ENCODE measurements at regions not wholly inside any gene's neighbourhood (a gene's known extent, or its start where the extent isn't known, plus 50 kb on each side); places are given as distances from the start of the nearest gene placed in this dataset.

- H3K4me3 Mint-ChIP-seq: no peak overlapping the region
- no peaks in the 10 kb centered on the region for H3K27me3 Mint-ChIP-seq
- Histone ChIP-seq H3K4me3 (ENCODE audit: low read length) (no peak overlapping the region), H3K27ac (ENCODE audit: low read depth in 1 of 2, low read length in 2 of 2) (no peak overlapping the region), H3K9me3 (ENCODE audit: control insufficient read depth in 1 of 2, insufficient read depth in 1 of 2, low read length in 2 of 2) (peaks cover 0 to 15% of the 10 kb centered on the region in 2 experiments), H3K27me3 (ENCODE audit: control insufficient read depth in 1 of 2, insufficient read depth in 2 of 2, low read length in 2 of 2) (no peaks in the 10 kb centered on the region), H3K36me3 (ENCODE audit: insufficient read depth, low read length) (no peaks in the 10 kb centered on the region), H3K4me1 (ENCODE audit: insufficient read depth, low read length) (no peaks in the 10 kb centered on the region)
- DNase-seq (no peak), ATAC-seq (ENCODE audit: poor library complexity) (no peak)
- no peaks in the 10 kb centered on the region for H3K9me3 Mint-ChIP-seq
- H3K4me1 Mint-ChIP-seq (ENCODE audit: low read depth): no peaks in the 10 kb centered on the region
- H3K27ac Mint-ChIP-seq: no peak overlapping the region
- ChIA-PET CTCF (no interaction called here), POLR2A (no interaction called here)
- TF ChIP-seq, protein P1, sequence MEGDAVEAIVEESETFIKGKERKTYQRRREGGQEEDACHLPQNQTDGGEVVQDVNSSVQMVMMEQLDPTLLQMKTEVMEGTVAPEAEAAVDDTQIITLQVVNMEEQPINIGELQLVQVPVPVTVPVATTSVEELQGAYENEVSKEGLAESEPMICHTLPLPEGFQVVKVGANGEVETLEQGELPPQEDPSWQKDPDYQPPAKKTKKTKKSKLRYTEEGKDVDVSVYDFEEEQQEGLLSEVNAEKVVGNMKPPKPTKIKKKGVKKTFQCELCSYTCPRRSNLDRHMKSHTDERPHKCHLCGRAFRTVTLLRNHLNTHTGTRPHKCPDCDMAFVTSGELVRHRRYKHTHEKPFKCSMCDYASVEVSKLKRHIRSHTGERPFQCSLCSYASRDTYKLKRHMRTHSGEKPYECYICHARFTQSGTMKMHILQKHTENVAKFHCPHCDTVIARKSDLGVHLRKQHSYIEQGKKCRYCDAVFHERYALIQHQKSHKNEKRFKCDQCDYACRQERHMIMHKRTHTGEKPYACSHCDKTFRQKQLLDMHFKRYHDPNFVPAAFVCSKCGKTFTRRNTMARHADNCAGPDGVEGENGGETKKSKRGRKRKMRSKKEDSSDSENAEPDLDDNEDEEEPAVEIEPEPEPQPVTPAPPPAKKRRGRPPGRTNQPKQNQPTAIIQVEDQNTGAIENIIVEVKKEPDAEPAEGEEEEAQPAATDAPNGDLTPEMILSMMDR (IDR thresholded peaks at IDR 0.05): no peak
- intact Hi-C loops (cut with DNase I, micrococcal nuclease): no loop called here
- no peaks in the 10 kb centered on the region for H3K36me3 Mint-ChIP-seq (ENCODE audit: low read depth)
These were observed 127.7 kb upstream of the RTL1 start for GRCh38 chr14:101031186-101031585.

DNA sequence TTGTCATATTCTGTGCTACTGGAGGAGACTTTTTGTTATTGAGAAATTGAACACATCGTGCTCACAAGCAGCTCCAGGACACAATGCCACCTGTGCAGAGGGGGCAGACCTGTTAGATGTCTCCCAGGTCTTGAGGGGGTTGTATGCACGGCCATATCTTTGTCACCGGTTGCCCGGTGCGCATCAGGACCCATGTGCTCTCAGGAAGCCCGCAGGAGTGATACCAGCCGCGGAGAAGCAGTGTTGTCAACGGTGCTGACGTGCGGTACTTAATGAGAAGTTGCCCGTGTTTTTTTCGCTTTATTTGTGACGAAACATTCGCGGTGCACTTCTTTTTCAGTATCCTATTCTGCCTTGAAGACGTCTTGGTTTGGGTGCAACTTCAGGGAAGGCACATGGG is 128.2 kb upstream of the RTL1 start:
- no peak for ATAC-seq (ENCODE audit: poor library complexity)
- H3K4me1 Mint-ChIP-seq (ENCODE audit: low read depth): no peaks in the 10 kb centered on the region
- Histone ChIP-seq H3K4me1 (ENCODE audit: insufficient read depth, low read length) (no peaks in the 10 kb centered on the region), H3K27me3 (ENCODE audit: control insufficient read depth in 1 of 2, insufficient read depth in 2 of 2, low read length in 2 of 2) (no peaks in the 10 kb centered on the region), H3K9me3 (ENCODE audit: control insufficient read depth in 1 of 2, insufficient read depth in 1 of 2, low read length in 2 of 2) (peaks cover 0 to 15% of the 10 kb centered on the region in 2 experiments), H3K4me3 (ENCODE audit: low read length) (no peak overlapping the region), H3K36me3 (ENCODE audit: insufficient read depth, low read length) (no peaks in the 10 kb centered on the region), H3K27ac (ENCODE audit: low read depth in 1 of 2, low read length in 2 of 2) (no peak overlapping the region)
- DNase-seq: no peak
- no peaks in the 10 kb centered on the region for H3K9me3 Mint-ChIP-seq
- intact Hi-C loops (cut with DNase I, micrococcal nuclease): no loop called here
- H3K27me3 Mint-ChIP-seq: no peaks in the 10 kb centered on the region
- TF ChIP-seq, protein P1 (IDR thresholded peaks at IDR 0.05): no peak
- no peaks in the 10 kb centered on the region for H3K36me3 Mint-ChIP-seq (ENCODE audit: low read depth)
- H3K27ac Mint-ChIP-seq: no peak overlapping the region
- CTCF ChIA-PET: no interaction called here
- POLR2A ChIA-PET: no interaction called here
- no peak overlapping the region for H3K4me3 Mint-ChIP-seq

DNA sequence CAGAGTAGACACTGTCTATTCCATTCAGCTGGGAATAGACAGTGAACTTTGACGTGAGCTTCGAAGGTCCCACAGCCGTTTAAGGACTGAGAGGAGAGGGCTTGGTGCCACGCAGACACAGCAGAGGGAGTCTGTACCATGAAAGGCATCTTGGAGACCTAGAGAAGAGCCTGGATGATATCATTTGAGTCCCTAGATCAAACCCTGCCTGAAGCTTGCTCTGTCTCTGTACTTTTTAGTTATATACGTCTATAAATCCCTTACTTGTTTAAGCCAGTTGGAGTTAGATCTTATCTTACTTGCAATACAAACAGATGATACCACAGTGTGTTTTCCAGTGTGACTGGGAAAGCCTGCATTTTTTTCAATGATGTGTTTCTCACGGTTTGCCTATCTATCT is 128.9 kb upstream of the RTL1 start:
- H3K27ac ChIP-seq (ENCODE audit: low read depth in 1 of 2, low read length in 2 of 2): no peak overlapping the region
- POLR2A ChIA-PET: no interaction called here
- DNase-seq: peak in 1 of 14 experiments; percentile 5
- no peaks in the 10 kb centered on the region for H3K4me1 Mint-ChIP-seq (ENCODE audit: low read depth)
- no peaks in the 10 kb centered on the region for H3K27me3 ChIP-seq (ENCODE audit: control insufficient read depth in 1 of 2, insufficient read depth in 2 of 2, low read length in 2 of 2)
- TF ChIP-seq, protein P1 (IDR thresholded peaks at IDR 0.05): no peak
- peaks cover 0 to 15% of the 10 kb centered on the region in 2 experiments for H3K9me3 ChIP-seq (ENCODE audit: control insufficient read depth in 1 of 2, insufficient read depth in 1 of 2, low read length in 2 of 2)
- no peaks in the 10 kb centered on the region for H3K9me3 Mint-ChIP-seq
- H3K36me3 Mint-ChIP-seq (ENCODE audit: low read depth): no peaks in the 10 kb centered on the region
- no peaks in the 10 kb centered on the region for H3K4me1 ChIP-seq (ENCODE audit: insufficient read depth, low read length)
- H3K36me3 ChIP-seq (ENCODE audit: insufficient read depth, low read length): no peaks in the 10 kb centered on the region
- ATAC-seq (ENCODE audit: poor library complexity): no peak
- CTCF ChIA-PET: no interaction called here
- H3K4me3 ChIP-seq (ENCODE audit: low read length): no peak overlapping the region
- no peak overlapping the region for H3K27ac Mint-ChIP-seq
- intact Hi-C loops (cut with DNase I, micrococcal nuclease): no loop called here
- no peak overlapping the region for H3K4me3 Mint-ChIP-seq
- H3K27me3 Mint-ChIP-seq: no peaks in the 10 kb centered on the region

Measured in CD4-positive, alpha-beta T cell (primary cell).